Endothelial cell of umbilical vein (primary cell): ENCODE measurements at regions not wholly inside any gene's neighbourhood (a gene's known extent, or its start where the extent isn't known, plus 50 kb on each side); places are given as distances from the start of the nearest gene placed in this dataset.

Experiments
- BruUV-seq: library from RNA; stranded (reverse); fragments of 400-500 nt; replicated peaks from 2 replicates; lab custom pipeline; 2021; lab: Mats Ljungman, UMichigan
- CTCF ChIA-PET: fragments of 300-600, 350-600 bp; sonication (Branson Sonifier 250); formaldehyde crosslinking; loops from one replicate; lab custom pipeline; 2021; ENCODE audit warnings: antibody characterized with exemption, inconsistent platforms; lab: Charles Lee
- POLR2A ChIA-PET: fragments of 300-600, 350-600 bp; sonication (Branson Sonifier 250); formaldehyde crosslinking; loops from one replicate; lab custom pipeline; 2021; ENCODE audit warnings: antibody characterized with exemption, inconsistent platforms; lab: Charles Lee
- DNase-seq: peaks from one replicate; pipeline ENCODE4 v3.0.0-alpha.2; 2011; ENCODE audit warnings: low read depth, low spot score
- FAIRE-seq: peaks from 2 replicates; lab custom pipeline; 2011; peaks lifted over from hg19 to GRCh38; lab: Jason Lieb, UNC
- H2AFZ ChIP-seq: 2 replicates; pipeline ENCODE4 v1.6.0; 2012; ENCODE audit warnings: low read depth, low read length, control low read depth, inconsistent platforms
- H3K27ac ChIP-seq: 2 replicates; pipeline ENCODE4 v1.5.1; 2011; ENCODE audit warnings: low read depth, mild to moderate bottlenecking, control low read depth, low read length, moderate library complexity; ENCODE audit not compliant: insufficient read depth
- H3K27me3 ChIP-seq, 2 experiments: 2 replicates each; pipeline versions ENCODE4 v1.6.0 to v1.6.1; 2011; ENCODE audit warnings: low read length in 2 of 2, mixed read lengths in 1 of 2; ENCODE audit not compliant: control insufficient read depth in 2 of 2, insufficient read depth in 2 of 2
- H3K36me3 ChIP-seq, 2 experiments: 2 replicates in 1 of 2; 3 replicates in 1 of 2; pipeline ENCODE4 v1.5.1; 2011; ENCODE audit warnings: low read length in 2 of 2, mild to moderate bottlenecking in 1 of 2, moderate library complexity in 1 of 2; ENCODE audit not compliant: control insufficient read depth in 2 of 2, insufficient read depth in 2 of 2; ENCODE audit errors: extremely low read depth in 1 of 2
- H3K4me1 ChIP-seq: 3 replicates; pipeline ENCODE4 v1.5.1; 2011; ENCODE audit warnings: mild to moderate bottlenecking, low read length; ENCODE audit not compliant: control insufficient read depth, insufficient read depth; ENCODE audit errors: extremely low read depth
- H3K4me2 ChIP-seq: 2 replicates; pipeline ENCODE4 v1.6.1; 2011; ENCODE audit warnings: low read length, control low read depth, mixed read lengths; ENCODE audit not compliant: insufficient read depth
- H3K4me3 ChIP-seq, 3 experiments: fragments of 200-600 bp in 1 of 3; sonication (generic), shearing (Covaris generic) in 1 of 3; replicated peaks in 1 of 3; 2 replicates each; pipeline ENCODE4 v1.5.1; 2011 to 2016; ENCODE audit warnings: control low read depth in 3 of 3, low read length in 3 of 3, mild to moderate bottlenecking in 2 of 3, inconsistent platforms in 1 of 3, low read depth in 1 of 3, moderate library complexity in 1 of 3; ENCODE audit not compliant: insufficient read depth in 1 of 3
- H3K79me2 ChIP-seq: 2 replicates; pipeline ENCODE4 v1.6.0; 2012; ENCODE audit warnings: low read length, inconsistent platforms; ENCODE audit not compliant: control insufficient read depth, insufficient read depth
- H3K9ac ChIP-seq: replicated peaks from 2 replicates; pipeline ENCODE3; 2011; ENCODE audit warnings: low read length, control low read depth; ENCODE audit not compliant: insufficient read depth; ENCODE audit errors: extremely low read depth
- H3K9me1 ChIP-seq: replicated peaks from 3 replicates; pipeline ENCODE4 v1.6.0; 2011; ENCODE audit warnings: mild to moderate bottlenecking, low read length; ENCODE audit not compliant: control insufficient read depth, insufficient read depth; ENCODE audit errors: extremely low read depth
- H3K9me3 ChIP-seq: replicated peaks from 2 replicates; pipeline ENCODE4 v1.5.1; 2012; ENCODE audit warnings: low read length, inconsistent platforms; ENCODE audit not compliant: control insufficient read depth, insufficient read depth
- H4K20me1 ChIP-seq: replicated peaks from 2 replicates; pipeline ENCODE3; 2011; ENCODE audit warnings: mild to moderate bottlenecking, low read length; ENCODE audit not compliant: control insufficient read depth, insufficient read depth; ENCODE audit errors: extremely low read depth
- CTCF ChIP-seq, 2 donors: IDR thresholded peaks; 1 replicate in 1 of 2; 2 replicates in 1 of 2; pipeline ENCODE4 v1.5.1; 2011; ENCODE audit warnings: low read length in 2 of 2, mild to moderate bottlenecking in 2 of 2, moderate library complexity in 2 of 2, control low read depth in 1 of 2, inconsistent platforms in 1 of 2, low read depth in 1 of 2; ENCODE audit not compliant: insufficient read depth in 1 of 2; ENCODE audit errors: extremely low read depth in 1 of 2
- EZH2 ChIP-seq: IDR thresholded peaks from 2 replicates; pipeline ENCODE4 v1.6.1; 2012; ENCODE audit warnings: borderline replicate concordance, low read depth, mild to moderate bottlenecking, moderate library complexity, low read length, inconsistent platforms; ENCODE audit not compliant: severe bottlenecking
- FOS ChIP-seq: IDR thresholded peaks from 2 replicates; pipeline ENCODE4 v1.6.1; 2011; ENCODE audit warnings: mild to moderate bottlenecking, low read length, moderate library complexity, borderline replicate concordance; ENCODE audit not compliant: insufficient read depth
- GATA2 ChIP-seq: IDR thresholded peaks from 2 replicates; pipeline ENCODE4 v1.7.0; 2011; ENCODE audit warnings: low read depth, mild to moderate bottlenecking, moderate library complexity, mixed read lengths, low read length; ENCODE audit not compliant: insufficient read length, insufficient read depth
- JUN ChIP-seq: IDR thresholded peaks from 2 replicates; pipeline ENCODE4 v1.6.1; 2011; ENCODE audit warnings: borderline replicate concordance, low read depth; ENCODE audit not compliant: insufficient read length, insufficient read depth
- MAX ChIP-seq: IDR thresholded peaks from 2 replicates; pipeline ENCODE4 v1.6.1; 2011; ENCODE audit not compliant: insufficient read depth, insufficient read length
- MYC ChIP-seq: IDR thresholded peaks from one replicate; pipeline ENCODE4 v1.6.1; 2011; ENCODE audit warnings: mild to moderate bottlenecking, low read depth, low read length
- POLR2A ChIP-seq: IDR thresholded peaks from 2 replicates; pipeline ENCODE4 v1.6.1; 2012; ENCODE audit warnings: low read depth, mild to moderate bottlenecking, control low read depth, low read length
- POLR2AphosphoS5 ChIP-seq: IDR thresholded peaks from 2 replicates; pipeline ENCODE4 v1.6.1; 2012; ENCODE audit warnings: low read depth, mild to moderate bottlenecking, control low read depth, low read length, moderate library complexity; ENCODE audit not compliant: insufficient read depth
- dilution Hi-C: fragments of 300-500 bp; cut with MboI; formaldehyde crosslinking; loops from one replicate; pipeline ENCODE4 v1.15.0; 2019; ENCODE audit warnings: low sequenced_read_pairs; ENCODE audit not compliant: extremely low pct_ligation_motif_present
- intact Hi-C: fragments of 100-400 bp; cut with micrococcal nuclease; formaldehyde crosslinking; loops from one replicate; pipeline ENCODE4 v1.10.0; 2022

- FAIRE-seq (no peak), DNase-seq (no peak)
- Histone ChIP-seq H3K9ac (no peak overlapping the region), H3K9me3 (no peaks in the 10 kb centered on the region), H2AFZ (no peak overlapping the region), H3K4me2 (no peak overlapping the region), H3K79me2 (no peaks in the 10 kb centered on the region), H3K27me3 (no peaks in the 10 kb centered on the region), H3K36me3 (no peaks in the 10 kb centered on the region), H3K27ac (no peak overlapping the region), H3K9me1 (no peaks in the 10 kb centered on the region), H3K4me3 (no peak overlapping the region), H4K20me1 (no peaks in the 10 kb centered on the region), H3K4me1 (no peaks in the 10 kb centered on the region)
- ChIA-PET POLR2A (no interaction called here), CTCF (no interaction called here)
- BruUV-seq, result no TSS peak
- dilution Hi-C loops, result no loop called here
- intact Hi-C loops, result no loop called here
- TF ChIP-seq GATA2 (no peak), POLR2AphosphoS5 (no peak), POLR2A (no peak), MYC (no peak), MAX (no peak), EZH2 (no peak), FOS (no peak), JUN (no peak), CTCF (IDR thresholded peaks at IDR 0.05; ENCODE audit: extremely low read depth in 1 of 2, insufficient read depth in 1 of 2, low read depth in 1 of 2, low read length in 2 of 2) (no peak)
These were observed 167.2 kb upstream of the MAP3K7 start for GRCh38 chr6:90753820-90754643.
